Adipocyte (in vitro differentiated cells): ENCODE measurements at regions not wholly inside any gene's neighbourhood (a gene's known extent, or its start where the extent isn't known, plus 50 kb on each side); places are given as distances from the start of the nearest gene placed in this dataset.

Experiments
- DNase-seq: peaks from one replicate; pipeline ENCODE4 v3.0.0-alpha.2; 2015; ENCODE audit warnings: low read depth
- H3K27me3 ChIP-seq: replicated peaks from 2 replicates; pipeline ENCODE4 v1.7.0; 2013; ENCODE audit warnings: mild to moderate bottlenecking, low read length, moderate library complexity; ENCODE audit not compliant: control insufficient read depth, insufficient read depth
- H3K36me3 ChIP-seq: 2 replicates; pipeline ENCODE4 v1.7.0; 2013; ENCODE audit warnings: low read length, mild to moderate bottlenecking, moderate library complexity; ENCODE audit not compliant: control insufficient read depth, insufficient read depth, severe bottlenecking
- H3K4me1 ChIP-seq: 2 replicates; pipeline ENCODE4 v1.7.0; 2013; ENCODE audit warnings: mild to moderate bottlenecking, low read length, moderate library complexity; ENCODE audit not compliant: control insufficient read depth, insufficient read depth
- H3K4me3 ChIP-seq: 2 replicates; pipeline ENCODE4 v1.7.0; 2013; ENCODE audit warnings: mild to moderate bottlenecking, low read length, moderate library complexity
- H3K9ac ChIP-seq: 2 replicates; pipeline ENCODE4 v1.7.0; 2013; ENCODE audit warnings: mild to moderate bottlenecking, low read length, moderate library complexity
- H3K9me3 ChIP-seq: 2 replicates; pipeline ENCODE4 v1.7.0; 2013; ENCODE audit warnings: mild to moderate bottlenecking, low read length, moderate library complexity; ENCODE audit not compliant: control insufficient read depth

GRCh38 chr17:70558821-70559220, 389.5 kb downstream of the KCNJ2 start:
- no peaks in the 10 kb centered on the region for H3K9me3 ChIP-seq
- no peaks in the 10 kb centered on the region for H3K36me3 ChIP-seq
- peaks cover 7% of the 10 kb centered on the region for H3K4me1 ChIP-seq
- H3K4me3 ChIP-seq = no peak overlapping the region
- no peak overlapping the region for H3K9ac ChIP-seq
- H3K27me3 ChIP-seq = no peaks in the 10 kb centered on the region
- DNase-seq = no peak

GRCh38 chr17:70560471-70560870, 391.1 kb downstream of the KCNJ2 start:
- H3K9me3 ChIP-seq = no peaks in the 10 kb centered on the region
- no peak overlapping the region for H3K9ac ChIP-seq
- no peak for DNase-seq
- peaks cover 10% of the 10 kb centered on the region for H3K4me1 ChIP-seq
- no peaks in the 10 kb centered on the region for H3K27me3 ChIP-seq
- H3K4me3 ChIP-seq = no peak overlapping the region
- no peaks in the 10 kb centered on the region for H3K36me3 ChIP-seq

- no peaks in the 10 kb centered on the region for H3K27me3 ChIP-seq
- peaks cover 10% of the 10 kb centered on the region for H3K4me1 ChIP-seq
- no peak overlapping the region for H3K4me3 ChIP-seq
- H3K9ac ChIP-seq = no peak overlapping the region
- DNase-seq = no peak
- H3K36me3 ChIP-seq = no peaks in the 10 kb centered on the region
- no peaks in the 10 kb centered on the region for H3K9me3 ChIP-seq
These were observed 392.8 kb downstream of the KCNJ2 start for GRCh38 chr17:70562137-70562536.

GRCh38 chr17:70563281-70563820, 394.0 kb downstream of the KCNJ2 start:
- Histone ChIP-seq H3K9me3 (no peaks in the 10 kb centered on the region), H3K9ac (no peak overlapping the region), H3K27me3 (no peaks in the 10 kb centered on the region), H3K36me3 (no peaks in the 10 kb centered on the region), H3K4me3 (peak overlapping the region; percentile 39), H3K4me1 (peaks cover 10% of the 10 kb centered on the region)
- peak; percentile 11 for DNase-seq

- Histone ChIP-seq H3K9ac (no peak overlapping the region), H3K4me1 (peaks cover 10% of the 10 kb centered on the region), H3K27me3 (no peaks in the 10 kb centered on the region), H3K9me3 (no peaks in the 10 kb centered on the region), H3K4me3 (no peak overlapping the region), H3K36me3 (no peaks in the 10 kb centered on the region)
- no peak for DNase-seq
These were observed 394.8 kb downstream of the KCNJ2 start for GRCh38 chr17:70564006-70564620.

GRCh38 chr17:70569128-70569527, 399.8 kb downstream of the KCNJ2 start:
- Histone ChIP-seq H3K36me3 (no peaks in the 10 kb centered on the region), H3K4me1 (peaks cover under 1% of the 10 kb centered on the region), H3K9ac (no peak overlapping the region), H3K4me3 (no peak overlapping the region), H3K9me3 (no peaks in the 10 kb centered on the region), H3K27me3 (no peaks in the 10 kb centered on the region)
- no peak for DNase-seq

- H3K4me3 ChIP-seq = no peak overlapping the region
- no peaks in the 10 kb centered on the region for H3K27me3 ChIP-seq
- no peaks in the 10 kb centered on the region for H3K36me3 ChIP-seq
- H3K9ac ChIP-seq = no peak overlapping the region
- DNase-seq = no peak
- no peaks in the 10 kb centered on the region for H3K9me3 ChIP-seq
- no peaks in the 10 kb centered on the region for H3K4me1 ChIP-seq
These were observed 408.1 kb downstream of the KCNJ2 start for GRCh38 chr17:70577456-70577855.

- Histone ChIP-seq H3K4me1 (no peaks in the 10 kb centered on the region), H3K4me3 (no peak overlapping the region), H3K9ac (no peak overlapping the region), H3K27me3 (no peaks in the 10 kb centered on the region), H3K9me3 (no peaks in the 10 kb centered on the region), H3K36me3 (no peaks in the 10 kb centered on the region)
- no peak for DNase-seq
These were observed 412.1 kb downstream of the KCNJ2 start for GRCh38 chr17:70581459-70581858.

GRCh38 chr17:70582777-70583176, 413.4 kb downstream of the KCNJ2 start:
- no peaks in the 10 kb centered on the region for H3K9me3 ChIP-seq
- H3K36me3 ChIP-seq = no peaks in the 10 kb centered on the region
- no peak overlapping the region for H3K9ac ChIP-seq
- no peaks in the 10 kb centered on the region for H3K4me1 ChIP-seq
- DNase-seq = no peak
- no peak overlapping the region for H3K4me3 ChIP-seq
- no peaks in the 10 kb centered on the region for H3K27me3 ChIP-seq

- H3K9me3 ChIP-seq = no peaks in the 10 kb centered on the region
- no peaks in the 10 kb centered on the region for H3K27me3 ChIP-seq
- H3K4me1 ChIP-seq = no peaks in the 10 kb centered on the region
- no peak overlapping the region for H3K4me3 ChIP-seq
- no peaks in the 10 kb centered on the region for H3K36me3 ChIP-seq
- DNase-seq = no peak
- H3K9ac ChIP-seq = no peak overlapping the region
These were observed 414.9 kb downstream of the KCNJ2 start for GRCh38 chr17:70584255-70584654.

- no peak for DNase-seq
- Histone ChIP-seq H3K4me1 (no peaks in the 10 kb centered on the region), H3K9ac (no peak overlapping the region), H3K27me3 (no peaks in the 10 kb centered on the region), H3K9me3 (no peaks in the 10 kb centered on the region), H3K4me3 (no peak overlapping the region), H3K36me3 (no peaks in the 10 kb centered on the region)
These were observed 418.7 kb downstream of the KCNJ2 start for GRCh38 chr17:70588003-70588402.

GRCh38 chr17:70597774-70598173, 428.4 kb downstream of the KCNJ2 start:
- no peaks in the 10 kb centered on the region for H3K4me1 ChIP-seq
- no peak for DNase-seq
- no peak overlapping the region for H3K4me3 ChIP-seq
- no peaks in the 10 kb centered on the region for H3K9me3 ChIP-seq
- no peak overlapping the region for H3K9ac ChIP-seq
- no peaks in the 10 kb centered on the region for H3K36me3 ChIP-seq
- H3K27me3 ChIP-seq = no peaks in the 10 kb centered on the region
